Natural killer cell (primary cell): ENCODE measurements at regions not wholly inside any gene's neighbourhood (a gene's known extent, or its start where the extent isn't known, plus 50 kb on each side); places are given as distances from the start of the nearest gene placed in this dataset.

Source experiments
- ATAC-seq, 3 donors: fragments of 150-1000 bp in 2 of 3; fragments of 200-7000 bp in 1 of 3; cut with Tn5 transposase; 1 replicate in 1 of 3; 2 replicates in 2 of 3; pipeline ENCODE4 v1.10.0; 2021; ENCODE audit warnings: mild to moderate bottlenecking in 2 of 3, moderate library complexity in 2 of 3
- DNase-seq, 2 donors: peaks; one replicate each; pipeline versions ENCODE4 v3.0.0 to v3.0.0-alpha.2; 2013 to 2021; ENCODE audit warnings: mixed read lengths in 1 of 2
- H3K27ac ChIP-seq: one replicate; pipeline ENCODE4 v1.5.1; 2013; ENCODE audit warnings: mild to moderate bottlenecking, low read length
- H3K27me3 ChIP-seq: one replicate; pipeline ENCODE4 v1.6.1; 2013; ENCODE audit warnings: low read length; ENCODE audit not compliant: control insufficient read depth, insufficient read depth
- H3K36me3 ChIP-seq: one replicate; pipeline ENCODE4 v1.6.1; 2013; ENCODE audit warnings: low read length; ENCODE audit not compliant: control insufficient read depth, insufficient read depth
- H3K4me1 ChIP-seq: one replicate; pipeline ENCODE4 v1.6.1; 2013; ENCODE audit warnings: low read length; ENCODE audit not compliant: control insufficient read depth, insufficient read depth
- H3K4me3 ChIP-seq: one replicate; pipeline ENCODE4 v1.5.1; 2013; ENCODE audit warnings: low read length
- H3K9me3 ChIP-seq: one replicate; pipeline ENCODE4 v1.6.1; 2013; ENCODE audit warnings: low read length; ENCODE audit not compliant: control insufficient read depth, insufficient read depth
- H3K27ac Mint-ChIP-seq, 2 donors: one replicate each; pipeline ENCODE4 v1.8.0; 2022; ENCODE audit warnings: mild to moderate bottlenecking in 2 of 2, mixed read lengths in 2 of 2, moderate library complexity in 1 of 2
- H3K27me3 Mint-ChIP-seq, 2 donors: one replicate each; pipeline ENCODE4 v1.8.0; 2022; ENCODE audit warnings: low read depth in 2 of 2, mixed read lengths in 2 of 2
- H3K36me3 Mint-ChIP-seq: one replicate; pipeline ENCODE4 v1.8.0; 2022; ENCODE audit warnings: mixed read lengths
- H3K4me1 Mint-ChIP-seq, 2 donors: one replicate each; pipeline ENCODE4 v1.8.0; 2022; ENCODE audit warnings: mixed read lengths in 2 of 2
- H3K4me3 Mint-ChIP-seq: one replicate; pipeline ENCODE4 v1.8.0; 2022; ENCODE audit warnings: mild to moderate bottlenecking, moderate library complexity, mixed read lengths
- H3K9me3 Mint-ChIP-seq, 2 donors: one replicate each; pipeline ENCODE4 v1.8.0; 2022; ENCODE audit warnings: mixed read lengths in 2 of 2
- WGBS: methylation state at CpG from one replicate; pipeline ENCODE4 v1.1.7; 2013; ENCODE audit warnings: missing lambda C conversion rate; ENCODE audit not compliant: insufficient coverage; 5-methylcytosine and 5-hydroxymethylcytosine counted together
- intact Hi-C: fragments of 100-400 bp; cut with micrococcal nuclease; formaldehyde crosslinking; loops from one replicate; pipeline ENCODE4 v1.14.2; 2022
- TF ChIP-seq, protein P1 (sequence below): fragments of 200-600 bp; IDR thresholded peaks from one replicate; pipeline ENCODE4 v1.8.0; 2022; ENCODE audit warnings: antibody characterized with exemption

DNA sequence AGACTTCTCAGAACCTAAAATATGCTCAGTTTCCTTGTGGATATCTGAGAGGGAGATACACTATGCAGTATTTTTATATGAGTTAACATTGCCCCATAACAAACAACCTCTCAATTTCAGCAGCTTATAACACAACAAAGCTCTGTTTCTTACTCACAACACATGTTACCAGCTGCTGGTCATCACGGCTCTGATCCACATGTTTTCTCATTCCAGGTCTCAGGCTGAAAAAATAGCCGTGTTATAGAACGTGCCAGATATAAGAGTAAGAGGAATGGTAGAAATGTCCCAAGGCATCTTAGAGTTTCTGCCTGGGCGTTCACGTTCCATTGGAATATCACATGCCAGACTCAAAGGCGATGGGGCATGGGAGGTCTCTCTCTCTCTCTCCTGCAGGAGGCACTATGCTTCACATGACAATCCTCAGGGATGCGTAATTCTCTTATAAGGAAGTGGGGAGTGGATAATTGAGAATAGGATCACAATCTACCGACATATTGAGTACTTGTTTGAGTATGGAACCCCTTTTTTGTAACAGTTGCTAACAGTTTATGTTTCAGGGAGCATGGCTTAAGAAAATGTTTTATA, 246.6 kb downstream of the NHLRC3 start:
- Mint-ChIP-seq H3K36me3 (peaks cover 23% of the 10 kb centered on the region), H3K27ac (no peak overlapping the region), H3K9me3 (peaks cover 17 to 23% of the 10 kb centered on the region in 2 donors), H3K4me3 (no peak overlapping the region), H3K27me3 (peaks cover 0 to under 1% of the 10 kb centered on the region in 2 donors), H3K4me1 (no peaks in the 10 kb centered on the region)
- Histone ChIP-seq H3K4me3 (no peak overlapping the region), H3K27me3 (no peaks in the 10 kb centered on the region), H3K9me3 (no peaks in the 10 kb centered on the region), H3K4me1 (no peaks in the 10 kb centered on the region), H3K27ac (no peak overlapping the region), H3K36me3 (no peaks in the 10 kb centered on the region)
- no peak for DNase-seq
- intact Hi-C loops: no loop called here
- TF ChIP-seq, protein P1, sequence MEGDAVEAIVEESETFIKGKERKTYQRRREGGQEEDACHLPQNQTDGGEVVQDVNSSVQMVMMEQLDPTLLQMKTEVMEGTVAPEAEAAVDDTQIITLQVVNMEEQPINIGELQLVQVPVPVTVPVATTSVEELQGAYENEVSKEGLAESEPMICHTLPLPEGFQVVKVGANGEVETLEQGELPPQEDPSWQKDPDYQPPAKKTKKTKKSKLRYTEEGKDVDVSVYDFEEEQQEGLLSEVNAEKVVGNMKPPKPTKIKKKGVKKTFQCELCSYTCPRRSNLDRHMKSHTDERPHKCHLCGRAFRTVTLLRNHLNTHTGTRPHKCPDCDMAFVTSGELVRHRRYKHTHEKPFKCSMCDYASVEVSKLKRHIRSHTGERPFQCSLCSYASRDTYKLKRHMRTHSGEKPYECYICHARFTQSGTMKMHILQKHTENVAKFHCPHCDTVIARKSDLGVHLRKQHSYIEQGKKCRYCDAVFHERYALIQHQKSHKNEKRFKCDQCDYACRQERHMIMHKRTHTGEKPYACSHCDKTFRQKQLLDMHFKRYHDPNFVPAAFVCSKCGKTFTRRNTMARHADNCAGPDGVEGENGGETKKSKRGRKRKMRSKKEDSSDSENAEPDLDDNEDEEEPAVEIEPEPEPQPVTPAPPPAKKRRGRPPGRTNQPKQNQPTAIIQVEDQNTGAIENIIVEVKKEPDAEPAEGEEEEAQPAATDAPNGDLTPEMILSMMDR: no peak
- ATAC-seq: no peak
- 97% methylated on average over 8 of the region's 8 CpGs for WGBS
